ENCODE measurements at regions not wholly inside any gene's neighbourhood (a gene's known extent, or its start where the extent isn't known, plus 50 kb on each side); places are given as distances from the start of the nearest gene placed in this dataset.
"Not testable (repeated sequence)": the region's sequence is repeated elsewhere in the genome, so short reads cannot be mapped to it uniquely, and the experiment has no call there.

- no peaks in the 10 kb centered on the region for H3K36me3 Mint-ChIP-seq (ENCODE audit: low read depth)
- H3K4me1 Mint-ChIP-seq (ENCODE audit: low read depth), result no peaks in the 10 kb centered on the region
- no peaks in the 10 kb centered on the region for H3K9me3 Mint-ChIP-seq
- H3K27me3 Mint-ChIP-seq (ENCODE audit: low read depth), result no peaks in the 10 kb centered on the region
- no peak overlapping the region for H3K4me3 Mint-ChIP-seq
- H3K27ac Mint-ChIP-seq, result no peak overlapping the region
Measured at GRCh38 chr13:78867655-78868054, 208.7 kb upstream of the OBI1 start.

DNA sequence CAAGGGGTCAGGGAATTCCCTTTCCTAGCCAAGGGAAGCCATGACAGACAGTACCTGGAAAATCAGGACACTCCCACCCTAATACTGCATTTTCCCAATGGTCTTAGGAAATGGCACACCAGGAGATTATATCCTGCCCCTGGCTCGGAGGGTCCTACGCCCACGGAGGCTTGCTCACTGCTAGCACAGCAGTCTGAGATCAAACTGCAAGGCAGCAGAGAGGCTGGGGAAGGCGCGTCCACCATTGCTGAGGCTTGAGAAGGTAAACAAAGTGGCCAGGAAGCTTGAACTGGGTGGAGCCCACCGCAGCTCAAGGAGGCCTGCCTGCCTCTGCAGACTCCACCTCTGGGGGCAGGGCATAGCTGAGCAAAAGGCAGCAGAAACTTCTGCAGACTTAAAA is 207.1 kb upstream of the OBI1 start:
- H3K4me1 Mint-ChIP-seq (ENCODE audit: low read depth); H3K4me3 Mint-ChIP-seq; H3K27ac Mint-ChIP-seq; H3K9me3 Mint-ChIP-seq; H3K27me3 Mint-ChIP-seq (ENCODE audit: low read depth); H3K36me3 Mint-ChIP-seq (ENCODE audit: low read depth): not testable (repeated sequence)

- Mint-ChIP-seq H3K4me3 (no peak overlapping the region), H3K4me1 (ENCODE audit: low read depth) (no peaks in the 10 kb centered on the region), H3K9me3 (no peaks in the 10 kb centered on the region), H3K27ac (no peak overlapping the region), H3K27me3 (ENCODE audit: low read depth) (no peaks in the 10 kb centered on the region), H3K36me3 (ENCODE audit: low read depth) (no peaks in the 10 kb centered on the region)
Measured at GRCh38 chr13:78862446-78862845, 203.5 kb upstream of the OBI1 start.

DNA sequence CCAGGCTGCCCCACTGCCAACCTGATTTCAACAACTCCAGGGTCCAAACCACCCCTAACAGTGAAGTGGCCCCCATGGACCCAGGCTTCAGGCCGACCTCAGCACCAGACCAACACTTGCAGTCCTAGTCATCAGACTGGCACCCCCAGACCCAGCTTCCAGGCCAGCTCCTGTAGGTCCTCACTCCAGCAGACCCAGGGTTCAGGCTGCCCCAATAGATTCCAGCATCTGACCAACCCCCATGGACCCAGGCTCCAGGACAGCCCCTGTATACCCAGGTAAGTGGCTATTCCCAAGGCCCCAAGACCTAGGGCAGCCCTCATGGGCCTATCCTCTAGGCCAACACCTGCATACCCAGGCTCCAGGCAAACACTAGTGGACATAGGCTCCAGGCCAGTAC is 193.8 kb upstream of the OBI1 start:
- Mint-ChIP-seq H3K4me1 (ENCODE audit: low read depth) (no peaks in the 10 kb centered on the region), H3K9me3 (peaks cover 11% of the 10 kb centered on the region), H3K36me3 (ENCODE audit: low read depth) (no peaks in the 10 kb centered on the region), H3K27me3 (ENCODE audit: low read depth) (no peaks in the 10 kb centered on the region), H3K4me3 (no peak overlapping the region), H3K27ac (no peak overlapping the region)

- no peak overlapping the region for H3K4me3 Mint-ChIP-seq
- H3K27me3 Mint-ChIP-seq (ENCODE audit: low read depth), result no peaks in the 10 kb centered on the region
- no peaks in the 10 kb centered on the region for H3K36me3 Mint-ChIP-seq (ENCODE audit: low read depth)
- no peak overlapping the region for H3K27ac Mint-ChIP-seq
- H3K9me3 Mint-ChIP-seq, result no peaks in the 10 kb centered on the region
- no peaks in the 10 kb centered on the region for H3K4me1 Mint-ChIP-seq (ENCODE audit: low read depth)
Measured at GRCh38 chr13:78845656-78846365, 186.9 kb upstream of the OBI1 start.

- no peaks in the 10 kb centered on the region for H3K4me1 Mint-ChIP-seq (ENCODE audit: low read depth)
- H3K27me3 Mint-ChIP-seq (ENCODE audit: low read depth), result no peaks in the 10 kb centered on the region
- H3K36me3 Mint-ChIP-seq (ENCODE audit: low read depth), result no peaks in the 10 kb centered on the region
- no peaks in the 10 kb centered on the region for H3K9me3 Mint-ChIP-seq
- H3K27ac Mint-ChIP-seq, result no peak overlapping the region
- no peak overlapping the region for H3K4me3 Mint-ChIP-seq
Measured at GRCh38 chr13:78844106-78844505, 185.2 kb upstream of the OBI1 start.

DNA sequence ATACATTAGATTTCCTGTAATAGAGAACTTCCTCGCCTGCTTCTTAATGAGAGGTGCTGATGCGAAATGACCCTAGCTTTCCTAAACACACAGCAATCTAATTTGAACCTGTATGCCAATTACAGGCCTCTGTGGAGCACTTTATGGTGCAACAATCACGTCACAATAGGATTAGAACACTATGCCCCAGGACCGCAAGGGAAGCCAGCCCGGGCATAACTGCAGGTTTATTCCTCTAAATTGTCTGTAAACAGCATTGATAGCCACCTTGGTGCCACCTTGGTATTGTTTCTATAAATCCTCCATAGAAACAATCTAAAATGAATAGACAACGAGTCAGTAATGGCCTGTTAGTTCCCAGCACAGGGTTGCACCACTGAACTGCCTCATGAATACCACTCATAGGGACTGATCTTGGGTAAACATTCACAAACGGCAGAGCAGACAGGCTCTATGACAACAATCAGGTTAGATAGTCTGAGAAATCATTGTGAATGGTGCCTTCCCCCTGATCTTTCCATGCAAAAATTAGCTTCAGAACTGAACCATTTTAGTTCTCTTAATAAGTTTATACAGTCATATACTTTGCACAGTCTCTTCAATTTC is 182.5 kb upstream of the OBI1 start:
- no peaks in the 10 kb centered on the region for H3K36me3 Mint-ChIP-seq (ENCODE audit: low read depth)
- H3K4me1 Mint-ChIP-seq (ENCODE audit: low read depth), result no peaks in the 10 kb centered on the region
- H3K27ac Mint-ChIP-seq, result no peak overlapping the region
- H3K4me3 Mint-ChIP-seq, result no peak overlapping the region
- no peaks in the 10 kb centered on the region for H3K9me3 Mint-ChIP-seq
- no peaks in the 10 kb centered on the region for H3K27me3 Mint-ChIP-seq (ENCODE audit: low read depth)

GRCh38 chr13:78836238-78836784 is 177.4 kb upstream of the OBI1 start:
- Mint-ChIP-seq H3K4me3 (no peak overlapping the region), H3K36me3 (ENCODE audit: low read depth) (no peaks in the 10 kb centered on the region), H3K4me1 (ENCODE audit: low read depth) (no peaks in the 10 kb centered on the region), H3K27ac (no peak overlapping the region), H3K27me3 (ENCODE audit: low read depth) (no peaks in the 10 kb centered on the region), H3K9me3 (no peaks in the 10 kb centered on the region)

DNA sequence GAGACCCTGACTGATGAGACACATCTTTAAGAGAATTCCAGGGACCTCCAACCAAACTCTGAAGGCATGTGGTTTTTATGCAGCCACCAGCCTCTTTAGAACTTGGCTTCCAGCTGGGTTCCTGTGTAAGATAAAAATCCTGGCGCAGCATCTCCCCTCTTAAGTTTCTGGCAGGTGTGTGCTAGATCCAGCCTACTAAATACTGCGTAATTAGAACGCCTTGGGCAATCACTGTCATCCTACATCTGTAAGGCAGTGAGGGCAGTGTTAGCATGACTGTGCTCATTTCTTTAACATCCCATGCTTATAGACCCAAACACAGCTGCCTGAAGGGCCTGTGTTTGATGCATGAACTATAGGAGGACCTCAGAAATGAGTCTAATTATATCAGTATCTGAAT is 173.5 kb upstream of the OBI1 start:
- no peaks in the 10 kb centered on the region for H3K36me3 Mint-ChIP-seq (ENCODE audit: low read depth)
- no peaks in the 10 kb centered on the region for H3K27me3 Mint-ChIP-seq (ENCODE audit: low read depth)
- H3K9me3 Mint-ChIP-seq, result no peaks in the 10 kb centered on the region
- H3K27ac Mint-ChIP-seq, result no peak overlapping the region
- H3K4me3 Mint-ChIP-seq, result no peak overlapping the region
- H3K4me1 Mint-ChIP-seq (ENCODE audit: low read depth), result no peaks in the 10 kb centered on the region

DNA sequence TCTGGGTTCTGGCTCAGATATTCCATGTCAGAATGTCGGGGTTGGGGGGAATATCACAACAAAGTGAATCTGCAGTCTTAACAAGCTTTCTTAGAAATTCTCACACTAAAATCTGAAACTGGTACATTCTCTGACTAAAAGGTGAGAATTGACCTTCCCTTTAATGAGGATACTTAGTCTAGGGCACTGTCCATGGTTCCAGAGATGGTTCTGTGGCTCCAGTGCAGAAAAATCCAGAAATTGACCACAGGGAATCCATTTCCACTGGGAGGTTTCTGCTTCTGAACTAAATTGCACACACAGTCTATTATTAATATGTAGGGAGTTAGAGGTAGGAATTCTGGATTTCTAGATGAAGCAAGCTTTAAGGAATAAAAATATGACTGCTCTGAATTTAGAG is 171.6 kb upstream of the OBI1 start:
- Mint-ChIP-seq H3K4me1 (ENCODE audit: low read depth) (no peaks in the 10 kb centered on the region), H3K36me3 (ENCODE audit: low read depth) (no peaks in the 10 kb centered on the region), H3K27me3 (ENCODE audit: low read depth) (no peaks in the 10 kb centered on the region), H3K9me3 (no peaks in the 10 kb centered on the region), H3K4me3 (no peak overlapping the region), H3K27ac (no peak overlapping the region)

- no peaks in the 10 kb centered on the region for H3K27me3 Mint-ChIP-seq (ENCODE audit: low read depth)
- no peaks in the 10 kb centered on the region for H3K9me3 Mint-ChIP-seq
- H3K4me1 Mint-ChIP-seq (ENCODE audit: low read depth), result no peaks in the 10 kb centered on the region
- no peak overlapping the region for H3K4me3 Mint-ChIP-seq
- H3K36me3 Mint-ChIP-seq (ENCODE audit: low read depth), result no peaks in the 10 kb centered on the region
- H3K27ac Mint-ChIP-seq, result no peak overlapping the region
Measured at GRCh38 chr13:78829821-78830220, 170.9 kb upstream of the OBI1 start.

GRCh38 chr13:78827471-78827870 is 168.5 kb upstream of the OBI1 start:
- H3K4me3 Mint-ChIP-seq, result no peak overlapping the region
- no peaks in the 10 kb centered on the region for H3K36me3 Mint-ChIP-seq (ENCODE audit: low read depth)
- no peaks in the 10 kb centered on the region for H3K9me3 Mint-ChIP-seq
- H3K27ac Mint-ChIP-seq, result no peak overlapping the region
- no peaks in the 10 kb centered on the region for H3K4me1 Mint-ChIP-seq (ENCODE audit: low read depth)
- no peaks in the 10 kb centered on the region for H3K27me3 Mint-ChIP-seq (ENCODE audit: low read depth)

- no peak overlapping the region for H3K27ac Mint-ChIP-seq
- H3K4me3 Mint-ChIP-seq, result no peak overlapping the region
- no peaks in the 10 kb centered on the region for H3K9me3 Mint-ChIP-seq
- no peaks in the 10 kb centered on the region for H3K36me3 Mint-ChIP-seq (ENCODE audit: low read depth)
- H3K27me3 Mint-ChIP-seq (ENCODE audit: low read depth), result no peaks in the 10 kb centered on the region
- H3K4me1 Mint-ChIP-seq (ENCODE audit: low read depth), result no peaks in the 10 kb centered on the region
Measured at GRCh38 chr13:78826936-78827335, 168.0 kb upstream of the OBI1 start.

GRCh38 chr13:78826312-78826711 is 167.4 kb upstream of the OBI1 start:
- H3K27me3 Mint-ChIP-seq (ENCODE audit: low read depth), result no peaks in the 10 kb centered on the region
- no peak overlapping the region for H3K27ac Mint-ChIP-seq
- no peaks in the 10 kb centered on the region for H3K36me3 Mint-ChIP-seq (ENCODE audit: low read depth)
- H3K9me3 Mint-ChIP-seq, result no peaks in the 10 kb centered on the region
- H3K4me3 Mint-ChIP-seq, result no peak overlapping the region
- no peaks in the 10 kb centered on the region for H3K4me1 Mint-ChIP-seq (ENCODE audit: low read depth)

DNA sequence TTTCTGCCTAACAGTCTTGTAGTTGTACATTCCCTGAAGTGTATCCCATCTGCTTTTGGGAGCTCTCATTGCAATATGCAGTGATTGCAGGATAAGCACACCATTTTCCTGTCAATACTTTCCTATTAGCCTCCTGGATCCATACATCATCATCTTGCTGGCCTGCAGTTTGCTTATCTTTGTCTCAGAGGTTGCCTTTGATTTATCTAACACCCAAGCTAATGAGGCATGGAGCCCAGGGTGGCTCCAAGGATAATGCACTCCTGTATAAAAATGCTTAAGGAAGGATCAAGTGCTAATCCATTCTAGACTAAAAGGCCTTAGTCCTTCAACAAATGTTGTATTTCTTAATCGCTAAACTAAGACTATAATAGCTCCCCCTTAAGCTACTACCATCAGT is 161.6 kb upstream of the OBI1 start:
- Mint-ChIP-seq H3K27me3 (ENCODE audit: low read depth) (no peaks in the 10 kb centered on the region), H3K27ac (no peak overlapping the region), H3K4me1 (ENCODE audit: low read depth) (no peaks in the 10 kb centered on the region), H3K4me3 (no peak overlapping the region), H3K9me3 (no peaks in the 10 kb centered on the region), H3K36me3 (ENCODE audit: low read depth) (no peaks in the 10 kb centered on the region)
